ENCODE measurements at regions not wholly inside any gene's neighbourhood (a gene's known extent, or its start where the extent isn't known, plus 50 kb on each side); places are given as distances from the start of the nearest gene placed in this dataset.
"Not testable (repeated sequence)": the region's sequence is repeated elsewhere in the genome, so short reads cannot be mapped to it uniquely, and the experiment has no call there.

GRCh38 chr1:143792047-143792937 lies 179.5 kb downstream of the FAM72C start:
- H3K4me1 ChIP-seq (ENCODE audit: control insufficient read depth in 1 of 2, insufficient read depth in 2 of 2, low read length in 2 of 2); H3K4me3 ChIP-seq (replicated peaks in 1 of 2; ENCODE audit: low read depth in 1 of 2, low read length in 2 of 2); H3K9me2 ChIP-seq (ENCODE audit: insufficient read depth); H3K27me3 ChIP-seq (ENCODE audit: insufficient read depth, low read length); H3K9me3 ChIP-seq (ENCODE audit: control insufficient read depth in 1 of 2, insufficient read depth in 1 of 2, low read depth in 1 of 2, low read length in 2 of 2); H3K79me2 ChIP-seq (ENCODE audit: insufficient read depth, low read length); DNase-seq (ENCODE audit: low read depth, low spot score); POLR2A ChIA-PET; H3K36me3 ChIP-seq (ENCODE audit: control insufficient read depth in 1 of 2, insufficient read depth in 2 of 2, low read length in 2 of 2); BruUV-seq (replicated peaks); ATAC-seq; CTCF ChIA-PET; H3K27ac ChIP-seq (ENCODE audit: low read depth, low read length); H4K20me1 ChIP-seq (ENCODE audit: insufficient read depth); H3K9ac ChIP-seq (ENCODE audit: low read length); RAD21 ChIA-PET (ENCODE audit: low non-redundant PET in 1 of 2, low total read pairs in 2 of 2, uncharacterized antibody in 2 of 2, unreplicated experiment in 2 of 2); H2AFZ ChIP-seq (ENCODE audit: low read depth, low read length, poor library complexity, severe bottlenecking); H3K4me2 ChIP-seq (ENCODE audit: low read length); intact Hi-C loops (cut with micrococcal nuclease): not testable (repeated sequence)

- H3K4me1 ChIP-seq (ENCODE audit: control insufficient read depth in 1 of 2, insufficient read depth in 2 of 2, low read length in 2 of 2); ATAC-seq; H3K27me3 ChIP-seq (ENCODE audit: insufficient read depth, low read length); H3K9ac ChIP-seq (ENCODE audit: low read length); H4K20me1 ChIP-seq (ENCODE audit: insufficient read depth); H3K27ac ChIP-seq (ENCODE audit: low read depth, low read length); intact Hi-C loops (cut with micrococcal nuclease); H3K9me2 ChIP-seq (ENCODE audit: insufficient read depth); POLR2A ChIA-PET; BruUV-seq (replicated peaks); H3K79me2 ChIP-seq (ENCODE audit: insufficient read depth, low read length); H3K9me3 ChIP-seq (ENCODE audit: control insufficient read depth in 1 of 2, insufficient read depth in 1 of 2, low read depth in 1 of 2, low read length in 2 of 2); DNase-seq (ENCODE audit: low read depth, low spot score); H2AFZ ChIP-seq (ENCODE audit: low read depth, low read length, poor library complexity, severe bottlenecking); H3K4me3 ChIP-seq (replicated peaks in 1 of 2; ENCODE audit: low read depth in 1 of 2, low read length in 2 of 2); H3K4me2 ChIP-seq (ENCODE audit: low read length); RAD21 ChIA-PET (ENCODE audit: low non-redundant PET in 1 of 2, low total read pairs in 2 of 2, uncharacterized antibody in 2 of 2, unreplicated experiment in 2 of 2); CTCF ChIA-PET; H3K36me3 ChIP-seq (ENCODE audit: control insufficient read depth in 1 of 2, insufficient read depth in 2 of 2, low read length in 2 of 2): not testable (repeated sequence)
Observed at GRCh38 chr1:143786381-143786780, 185.4 kb downstream of the FAM72C start.

GRCh38 chr1:143785883-143786282 lies 185.9 kb downstream of the FAM72C start:
- H3K27me3 ChIP-seq (ENCODE audit: insufficient read depth, low read length); H3K4me3 ChIP-seq (replicated peaks in 1 of 2; ENCODE audit: low read depth in 1 of 2, low read length in 2 of 2); RAD21 ChIA-PET (ENCODE audit: low non-redundant PET in 1 of 2, low total read pairs in 2 of 2, uncharacterized antibody in 2 of 2, unreplicated experiment in 2 of 2); CTCF ChIA-PET; H3K9me2 ChIP-seq (ENCODE audit: insufficient read depth); H2AFZ ChIP-seq (ENCODE audit: low read depth, low read length, poor library complexity, severe bottlenecking); H4K20me1 ChIP-seq (ENCODE audit: insufficient read depth); ATAC-seq; POLR2A ChIA-PET; H3K9ac ChIP-seq (ENCODE audit: low read length); H3K4me2 ChIP-seq (ENCODE audit: low read length); H3K9me3 ChIP-seq (ENCODE audit: control insufficient read depth in 1 of 2, insufficient read depth in 1 of 2, low read depth in 1 of 2, low read length in 2 of 2); intact Hi-C loops (cut with micrococcal nuclease); H3K79me2 ChIP-seq (ENCODE audit: insufficient read depth, low read length); H3K36me3 ChIP-seq (ENCODE audit: control insufficient read depth in 1 of 2, insufficient read depth in 2 of 2, low read length in 2 of 2); H3K4me1 ChIP-seq (ENCODE audit: control insufficient read depth in 1 of 2, insufficient read depth in 2 of 2, low read length in 2 of 2); DNase-seq (ENCODE audit: low read depth, low spot score); BruUV-seq (replicated peaks); H3K27ac ChIP-seq (ENCODE audit: low read depth, low read length): not testable (repeated sequence)

GRCh38 chr1:143784239-143784882 lies 187.4 kb downstream of the FAM72C start:
- H3K9me2 ChIP-seq (ENCODE audit: insufficient read depth); RAD21 ChIA-PET (ENCODE audit: low non-redundant PET in 1 of 2, low total read pairs in 2 of 2, uncharacterized antibody in 2 of 2, unreplicated experiment in 2 of 2); H3K79me2 ChIP-seq (ENCODE audit: insufficient read depth, low read length); H3K9ac ChIP-seq (ENCODE audit: low read length); DNase-seq (ENCODE audit: low read depth, low spot score); H2AFZ ChIP-seq (ENCODE audit: low read depth, low read length, poor library complexity, severe bottlenecking); POLR2A ChIA-PET; ATAC-seq; H3K27ac ChIP-seq (ENCODE audit: low read depth, low read length); H3K9me3 ChIP-seq (ENCODE audit: control insufficient read depth in 1 of 2, insufficient read depth in 1 of 2, low read depth in 1 of 2, low read length in 2 of 2); H4K20me1 ChIP-seq (ENCODE audit: insufficient read depth); H3K4me3 ChIP-seq (replicated peaks in 1 of 2; ENCODE audit: low read depth in 1 of 2, low read length in 2 of 2); H3K36me3 ChIP-seq (ENCODE audit: control insufficient read depth in 1 of 2, insufficient read depth in 2 of 2, low read length in 2 of 2); CTCF ChIA-PET; H3K4me2 ChIP-seq (ENCODE audit: low read length); H3K27me3 ChIP-seq (ENCODE audit: insufficient read depth, low read length); BruUV-seq (replicated peaks); intact Hi-C loops (cut with micrococcal nuclease); H3K4me1 ChIP-seq (ENCODE audit: control insufficient read depth in 1 of 2, insufficient read depth in 2 of 2, low read length in 2 of 2): not testable (repeated sequence)

Data from HCT116 (cell line).